Stimulated activated CD8-positive, alpha-beta memory T cell treated with anti-CD3 and anti-CD28 coated beads, Interleukin-7, amount 100 ng/mL, for 48 hours (primary cell): ENCODE measurements at regions not wholly inside any gene's neighbourhood (a gene's known extent, or its start where the extent isn't known, plus 50 kb on each side); places are given as distances from the start of the nearest gene placed in this dataset.

Source experiments
- DNase-seq, 2 donors: peaks; one replicate each; pipeline ENCODE4 v3.0.0-alpha.2; 2020; ENCODE audit warnings: low read depth in 1 of 2; ENCODE audit errors: extremely low read depth in 1 of 2

DNA sequence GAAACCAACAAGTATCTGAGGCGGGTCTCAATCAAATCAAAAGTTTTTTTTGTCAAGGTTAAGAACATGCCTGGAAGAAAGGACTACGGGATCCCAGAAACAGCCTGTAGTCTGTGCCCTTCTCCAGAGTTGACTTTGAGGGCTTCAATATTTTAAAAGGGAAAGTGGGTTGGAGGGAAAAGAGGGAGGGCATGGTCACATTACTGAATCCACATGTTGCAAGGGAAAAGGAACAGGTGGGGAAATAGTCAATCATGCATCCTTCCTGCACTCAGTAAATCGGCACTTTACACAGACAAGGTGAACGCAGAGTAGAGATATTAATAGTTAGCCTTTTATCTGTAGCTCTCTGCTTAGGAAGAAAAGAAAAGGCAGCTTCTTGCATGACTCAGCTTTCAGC lies 808.5 kb downstream of the UQCRFS1 start:
- DNase-seq: no peak

DNA sequence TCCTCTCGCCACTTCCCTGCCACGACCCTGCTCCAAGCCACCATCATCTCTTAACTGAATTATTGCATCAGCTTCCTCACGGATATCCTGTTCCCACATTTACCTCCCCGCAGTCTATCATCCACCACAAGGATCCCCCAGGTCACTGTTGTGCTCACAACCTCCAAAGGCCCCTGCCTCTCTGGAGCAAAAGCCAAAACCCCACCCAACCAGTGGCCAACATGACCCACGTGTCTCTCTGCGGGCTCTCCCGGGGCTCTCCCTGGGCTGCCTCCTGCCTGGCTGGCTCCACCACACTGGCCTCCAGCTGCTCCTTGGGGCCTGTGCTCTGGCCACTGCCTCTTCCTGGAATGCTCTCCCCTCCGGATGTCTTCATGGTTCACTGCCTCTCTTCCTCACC lies 809.3 kb downstream of the UQCRFS1 start:
- no peak for DNase-seq

GRCh38 chr19:28402701-28403290 lies 810.2 kb downstream of the UQCRFS1 start:
- no peak for DNase-seq

DNA sequence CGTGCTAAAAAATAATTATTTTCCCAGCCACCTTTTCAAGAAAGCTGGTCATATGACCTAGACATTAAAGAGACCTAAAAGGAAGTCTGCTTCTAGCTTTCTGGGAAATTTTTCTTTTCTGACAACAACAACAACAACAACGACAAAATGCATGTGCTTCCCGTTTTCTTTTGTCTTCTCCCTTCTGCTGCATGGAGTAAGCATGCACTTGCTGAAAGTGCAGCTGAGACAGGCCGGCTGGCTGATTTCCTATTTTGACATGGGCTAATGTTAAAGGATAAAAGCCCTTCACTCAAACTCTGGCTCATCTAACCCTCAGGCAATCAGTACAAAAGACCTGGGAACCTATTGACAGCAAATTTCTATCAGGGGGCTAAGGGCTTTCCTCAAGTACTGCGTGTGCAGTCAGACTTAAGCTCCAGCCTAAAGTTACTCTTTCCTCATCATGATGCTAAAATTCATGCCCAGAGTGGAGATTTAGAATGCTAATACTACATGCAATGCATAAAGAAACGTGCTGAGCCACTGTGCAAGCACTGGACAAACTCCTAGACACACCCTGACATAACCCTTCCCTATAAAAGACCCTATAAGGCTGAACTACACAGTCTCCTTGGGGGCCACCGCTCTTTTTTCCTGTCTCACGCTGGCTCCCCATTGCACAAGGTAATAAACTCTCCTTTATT lies 811.1 kb downstream of the UQCRFS1 start:
- no peak for DNase-seq

DNA sequence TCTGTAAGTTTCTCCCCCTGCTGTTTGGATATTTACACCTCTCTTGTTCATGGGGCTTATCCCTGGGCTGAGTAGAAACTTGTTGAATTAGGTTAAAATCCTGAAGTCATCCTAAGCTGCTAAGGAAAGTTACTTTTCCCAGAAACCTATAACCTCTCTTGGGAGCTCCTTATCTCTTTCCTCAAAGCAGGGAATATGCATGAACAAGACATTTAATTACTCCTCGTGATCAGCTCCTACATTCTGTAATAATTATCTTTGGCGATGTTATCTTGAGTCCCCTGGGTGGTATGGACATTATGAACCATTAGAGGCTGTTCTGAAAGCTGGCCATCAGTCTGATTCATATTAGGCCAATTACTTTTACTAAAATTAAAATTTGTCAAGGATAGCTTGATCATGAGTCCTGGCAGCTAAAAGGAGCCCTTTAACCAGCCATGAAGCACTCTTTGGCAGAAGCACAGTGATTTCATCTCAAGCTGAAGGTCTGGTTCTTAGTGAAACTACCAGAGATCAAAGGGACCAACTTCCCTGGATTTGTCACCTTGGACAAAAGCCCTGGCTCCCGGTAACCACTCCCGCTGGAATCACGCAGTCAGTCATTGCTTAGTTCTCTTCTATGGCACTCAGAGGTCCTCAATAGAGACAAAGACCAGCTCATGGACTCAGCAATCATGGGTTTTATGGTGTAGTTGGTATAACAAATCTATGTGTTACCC lies 811.8 kb downstream of the UQCRFS1 start:
- DNase-seq: no peak

DNA sequence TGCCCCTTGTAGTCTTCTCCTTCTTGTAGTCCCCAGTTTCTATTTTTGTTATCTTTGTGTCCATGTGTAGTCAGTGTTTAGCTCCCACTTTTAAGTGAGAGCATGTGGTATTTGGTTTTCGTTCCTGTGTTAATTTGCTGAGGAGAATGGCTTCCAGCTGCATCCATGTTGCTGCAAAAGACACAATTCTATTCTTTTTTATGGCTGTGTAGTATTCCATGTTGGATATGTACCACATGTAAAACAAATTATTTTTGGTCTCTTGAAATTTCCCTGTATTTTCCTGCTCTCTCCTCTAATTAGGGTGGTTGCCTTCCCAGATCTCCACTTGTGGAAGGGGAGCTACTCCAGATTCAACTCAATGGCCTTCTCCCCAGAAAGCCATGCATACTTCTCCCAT lies 813.8 kb downstream of the UQCRFS1 start:
- DNase-seq: no peak

GRCh38 chr19:28397800-28398199 lies 815.2 kb downstream of the UQCRFS1 start:
- DNase-seq: no peak

GRCh38 chr19:28397306-28397705 lies 815.6 kb downstream of the UQCRFS1 start:
- no peak for DNase-seq

GRCh38 chr19:28396287-28396831 lies 816.6 kb downstream of the UQCRFS1 start:
- no peak for DNase-seq

DNA sequence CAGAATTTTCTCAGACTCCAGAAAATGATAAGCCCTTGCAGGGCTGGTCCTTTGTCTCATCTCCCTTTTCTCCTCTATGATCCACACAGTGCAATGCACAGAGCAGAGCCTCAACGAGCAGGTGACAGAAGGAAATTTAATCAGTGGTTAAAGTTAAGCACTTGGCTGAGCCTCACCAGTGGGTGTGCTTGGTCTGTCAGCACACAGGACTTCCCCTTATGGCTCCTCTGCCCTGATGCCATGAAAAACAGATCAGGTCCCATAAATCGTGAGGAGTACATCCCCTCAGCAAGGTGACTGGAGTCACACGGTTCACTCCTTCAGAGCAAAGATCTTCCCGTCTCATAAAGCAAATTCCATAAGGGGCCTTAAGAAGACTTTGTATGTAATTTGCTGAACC lies 818.2 kb downstream of the UQCRFS1 start:
- DNase-seq: no peak

DNA sequence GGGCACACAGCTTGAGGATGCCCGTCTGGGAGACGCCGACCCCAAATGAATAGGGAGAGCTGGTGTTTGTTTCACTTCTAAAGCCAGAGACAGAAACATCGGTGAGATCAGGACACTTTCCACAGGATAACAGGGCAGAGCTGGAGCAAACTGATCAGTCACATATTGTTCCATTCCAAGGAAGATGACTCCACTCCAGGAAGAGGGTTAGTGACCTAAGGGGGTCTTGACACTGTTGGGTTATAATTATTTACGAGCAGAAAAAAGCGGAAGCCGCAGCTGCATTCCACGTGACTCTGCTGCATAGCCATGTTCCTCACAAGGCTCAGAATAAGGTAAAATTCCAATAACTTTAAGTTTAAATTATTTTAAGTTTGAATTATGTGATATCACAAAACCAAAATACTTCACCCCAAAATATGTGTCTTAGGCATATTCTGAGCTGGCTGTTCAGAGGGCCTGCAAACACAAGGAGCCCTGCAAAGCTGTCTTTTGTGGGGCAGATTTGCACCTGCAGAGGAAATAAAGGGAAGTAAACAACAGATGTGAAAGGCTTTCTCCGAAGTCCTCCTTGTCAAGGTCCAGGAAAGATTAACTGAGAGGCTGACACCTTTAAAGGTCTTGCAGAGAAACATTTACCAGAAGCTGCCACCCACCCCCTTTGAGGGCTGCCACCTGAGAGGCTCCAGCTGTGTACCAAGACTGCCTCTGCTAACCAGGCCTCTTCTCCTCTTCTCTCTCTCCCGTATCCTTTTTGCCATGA lies 819.2 kb downstream of the UQCRFS1 start:
- DNase-seq: no peak

DNA sequence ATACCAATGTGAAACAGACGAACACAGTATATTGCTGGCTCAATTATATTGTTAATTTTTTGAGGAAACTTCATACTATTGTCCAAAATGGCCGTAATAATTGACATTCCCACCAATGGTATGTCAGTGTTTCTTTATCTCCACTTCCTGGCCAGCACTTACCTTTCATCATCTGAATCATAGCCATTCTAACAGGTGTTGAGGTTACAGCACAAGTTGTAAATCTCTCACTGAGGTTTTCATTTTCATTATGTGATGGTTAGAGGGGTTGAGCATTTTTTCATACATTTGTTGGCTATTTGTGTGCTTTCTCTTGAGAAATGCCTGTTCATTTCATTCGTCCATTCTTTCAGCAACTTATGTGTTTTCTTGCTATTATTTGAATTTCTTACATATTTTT lies 824.0 kb downstream of the UQCRFS1 start:
- DNase-seq: no peak

DNA sequence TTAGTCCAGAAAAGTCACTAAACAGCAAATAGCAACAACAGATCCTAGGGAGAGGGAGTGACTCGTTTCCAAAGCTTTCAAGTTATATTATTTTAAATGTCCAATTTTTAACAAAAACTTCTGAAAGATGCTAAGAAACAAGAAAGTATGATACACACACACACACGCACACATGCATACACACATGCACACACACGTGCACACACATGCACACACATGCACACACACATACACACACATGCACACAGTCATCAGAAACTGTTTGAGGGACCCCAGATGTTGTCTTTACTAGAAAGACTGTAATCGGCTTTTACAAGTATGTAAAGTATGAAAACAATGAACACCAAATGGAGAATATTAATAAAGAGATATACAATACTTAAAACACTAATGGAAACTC lies 825.4 kb downstream of the UQCRFS1 start:
- DNase-seq: no peak

DNA sequence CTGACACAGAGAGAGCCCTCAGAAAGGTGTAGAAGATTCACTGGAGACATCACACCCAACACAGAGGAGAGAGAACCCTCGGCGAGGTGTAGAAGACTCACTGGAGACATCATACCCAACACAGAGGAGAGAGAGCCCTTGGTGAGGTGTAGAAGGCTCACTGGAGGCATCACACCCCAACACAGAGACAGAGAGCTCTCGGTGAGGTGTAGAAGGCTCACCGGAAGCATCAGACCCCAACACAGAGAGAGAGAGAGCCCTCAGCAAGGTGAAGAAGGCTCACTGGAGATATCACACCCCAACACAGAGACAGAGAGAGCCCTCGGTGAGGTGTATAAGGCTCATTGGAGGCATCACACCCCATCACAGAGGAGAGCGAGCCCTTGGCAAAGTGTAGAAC lies 826.5 kb downstream of the UQCRFS1 start:
- DNase-seq: no peak

DNA sequence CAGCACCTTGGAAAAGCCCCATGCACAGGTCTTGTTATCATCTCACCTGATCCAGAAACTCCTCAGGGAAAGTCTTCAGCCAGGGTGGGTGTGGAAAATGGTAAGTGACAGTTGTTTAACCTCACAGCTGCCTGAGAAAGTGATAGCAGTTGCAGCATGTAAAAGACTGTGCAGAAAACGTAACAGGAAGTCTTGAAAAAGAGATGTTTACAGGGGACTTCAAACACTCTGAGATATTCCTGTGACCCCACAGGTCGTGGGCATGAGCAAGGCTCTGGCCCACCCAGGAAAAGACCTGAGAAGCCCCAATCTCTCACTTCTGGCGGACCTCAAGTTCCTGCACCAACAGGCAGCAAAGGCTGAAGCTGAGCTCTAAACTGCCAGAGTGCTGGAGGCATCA lies 826.9 kb downstream of the UQCRFS1 start:
- DNase-seq: no peak

DNA sequence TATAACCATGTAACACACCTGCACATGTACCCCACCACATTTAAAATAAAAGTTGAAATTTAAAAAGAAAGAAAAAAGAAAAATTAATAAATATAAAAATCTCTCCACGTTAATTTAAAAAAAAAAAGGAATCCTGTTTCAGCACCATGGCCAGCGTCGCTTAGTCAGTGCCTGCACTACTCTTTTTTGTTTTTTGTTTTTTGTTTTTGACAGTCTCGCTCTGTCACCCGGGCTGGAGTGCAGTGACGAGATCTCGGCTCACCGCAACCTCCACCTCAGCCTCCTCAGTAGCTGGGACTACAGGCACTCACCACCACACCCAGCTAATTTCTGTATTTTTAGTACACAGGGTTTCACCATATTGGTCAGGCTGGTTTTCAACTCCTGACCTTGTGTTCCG lies 835.9 kb downstream of the UQCRFS1 start:
- no peak for DNase-seq

- DNase-seq: no peak
Measured at GRCh38 chr19:28374971-28375370, 838.0 kb downstream of the UQCRFS1 start.

DNA sequence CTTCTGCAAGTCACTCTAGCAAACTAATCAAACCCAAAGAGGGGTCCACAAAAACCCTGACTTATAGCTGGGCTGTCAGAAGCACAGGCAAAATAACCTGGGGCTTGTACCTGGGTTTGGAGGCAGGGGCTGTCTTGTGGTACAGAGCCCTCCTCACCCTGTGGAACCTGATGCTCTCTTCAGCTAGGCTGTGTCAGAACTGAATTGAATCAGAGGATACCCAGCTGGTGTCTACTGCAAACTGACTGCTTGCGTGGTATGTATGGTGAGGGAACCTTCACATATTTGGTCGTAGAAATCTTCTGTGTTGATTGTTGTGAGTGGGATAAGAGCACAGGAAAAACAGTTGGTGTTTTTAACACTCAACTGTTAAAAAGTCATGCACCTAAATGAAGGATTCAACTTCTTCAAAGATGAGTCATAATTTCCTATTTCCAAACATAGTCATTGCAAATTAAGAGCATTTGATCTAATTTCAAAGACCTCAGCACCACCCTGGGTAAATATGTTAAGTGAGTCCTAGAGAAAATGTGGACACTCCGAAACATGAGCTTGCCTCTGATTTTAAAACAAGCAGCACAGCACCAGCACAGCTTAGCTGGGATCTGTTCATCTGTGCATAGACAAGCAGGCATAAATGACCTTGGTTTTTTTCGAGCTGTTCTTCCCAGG lies 840.2 kb downstream of the UQCRFS1 start:
- DNase-seq: no peak

GRCh38 chr19:28367146-28367545 lies 845.8 kb downstream of the UQCRFS1 start:
- no peak for DNase-seq

GRCh38 chr19:28363254-28363653 lies 849.7 kb downstream of the UQCRFS1 start:
- no peak for DNase-seq
